H9 (cell line): ENCODE measurements at regions not wholly inside any gene's neighbourhood (a gene's known extent, or its start where the extent isn't known, plus 50 kb on each side); places are given as distances from the start of the nearest gene placed in this dataset.

Experiments used
- DNase-seq: peaks from one replicate; pipeline ENCODE4 v3.0.0-alpha.2; 2017
- H2AFZ ChIP-seq: one replicate; pipeline ENCODE4 v1.6.1; 2013; ENCODE audit warnings: mild to moderate bottlenecking, low read length, control low read depth, moderate library complexity
- H2AK5ac ChIP-seq: 2 replicates; pipeline ENCODE4 v1.6.1; 2013; ENCODE audit warnings: low read length, control low read depth, mixed read lengths; ENCODE audit not compliant: insufficient read length
- H2BK120ac ChIP-seq: one replicate; pipeline ENCODE4 v1.6.1; 2013; ENCODE audit warnings: low read depth, mild to moderate bottlenecking, low read length, control low read depth, inconsistent platforms; ENCODE audit not compliant: poor library complexity, severe bottlenecking
- H2BK12ac ChIP-seq: 2 replicates; pipeline ENCODE4 v1.6.1; 2013; ENCODE audit warnings: low read length, control low read depth, mixed read lengths, low read depth; ENCODE audit not compliant: insufficient read length
- H2BK15ac ChIP-seq: 2 replicates; pipeline ENCODE4 v1.6.1; 2013; ENCODE audit warnings: low read depth, low read length, control low read depth
- H2BK20ac ChIP-seq: one replicate; pipeline ENCODE4 v1.6.1; 2013; ENCODE audit warnings: low read depth, mild to moderate bottlenecking, low read length, control low read depth, inconsistent platforms; ENCODE audit not compliant: poor library complexity, severe bottlenecking
- H2BK5ac ChIP-seq: 2 replicates; pipeline ENCODE4 v1.6.1; 2013; ENCODE audit warnings: low read length, control low read depth, mixed read lengths; ENCODE audit not compliant: insufficient read length
- H3K14ac ChIP-seq: 2 replicates; pipeline ENCODE4 v1.6.1; 2013; ENCODE audit warnings: low read length, control low read depth; ENCODE audit not compliant: insufficient read depth
- H3K18ac ChIP-seq: 2 replicates; pipeline ENCODE4 v1.6.1; 2013; ENCODE audit warnings: low read depth, mild to moderate bottlenecking, mixed read lengths, low read length, control low read depth; ENCODE audit not compliant: insufficient read length
- H3K23ac ChIP-seq: 2 replicates; pipeline ENCODE4 v1.6.1; 2013; ENCODE audit warnings: low read length, control low read depth, mixed read lengths, low read depth; ENCODE audit not compliant: insufficient read length
- H3K23me2 ChIP-seq: 2 replicates; pipeline ENCODE4 v1.6.1; 2013; ENCODE audit warnings: low read depth, mild to moderate bottlenecking, mixed read lengths, low read length, control low read depth; ENCODE audit not compliant: insufficient read length, poor library complexity, severe bottlenecking
- H3K27ac ChIP-seq: 2 replicates; pipeline ENCODE4 v1.5.1; 2013; ENCODE audit warnings: low read length, control low read depth, mixed read lengths, low read depth; ENCODE audit not compliant: insufficient read length
- H3K27me3 ChIP-seq: 2 replicates; pipeline ENCODE4 v1.6.1; 2013; ENCODE audit warnings: low read length, control low read depth, inconsistent platforms; ENCODE audit not compliant: insufficient read depth
- H3K4ac ChIP-seq: 2 replicates; pipeline ENCODE4 v1.6.1; 2013; ENCODE audit warnings: low read depth, mild to moderate bottlenecking, control low read depth, inconsistent platforms, low read length, moderate library complexity
- H3K4me1 ChIP-seq: 2 replicates; pipeline ENCODE4 v1.6.1; 2013; ENCODE audit warnings: low read length, control low read depth, inconsistent platforms; ENCODE audit not compliant: insufficient read depth
- H3K4me2 ChIP-seq: 2 replicates; pipeline ENCODE4 v1.6.1; 2013; ENCODE audit warnings: low read length, control low read depth, mixed read lengths; ENCODE audit not compliant: insufficient read length, insufficient read depth
- H3K56ac ChIP-seq: 2 replicates; pipeline ENCODE4 v1.6.1; 2013; ENCODE audit warnings: low read depth, mild to moderate bottlenecking, mixed read lengths, low read length, control low read depth; ENCODE audit not compliant: insufficient read length
- H3K79me1 ChIP-seq: 2 replicates; pipeline ENCODE4 v1.6.1; 2013; ENCODE audit warnings: low read depth, mild to moderate bottlenecking, moderate library complexity, low read length, control low read depth, inconsistent platforms; ENCODE audit not compliant: insufficient read depth, poor library complexity, severe bottlenecking
- H3K79me2 ChIP-seq: 2 replicates; pipeline ENCODE4 v1.6.1; 2013; ENCODE audit warnings: low read length, control low read depth, inconsistent platforms; ENCODE audit not compliant: insufficient read depth
- H3K9ac ChIP-seq: 2 replicates; pipeline ENCODE4 v1.6.1; 2013; ENCODE audit warnings: low read length, control low read depth, mixed read lengths; ENCODE audit not compliant: insufficient read length; ENCODE audit errors: extremely low read depth
- H3K9me3 ChIP-seq: one replicate; pipeline ENCODE4 v1.6.1; 2013; ENCODE audit warnings: low read depth, low read length, inconsistent platforms; ENCODE audit not compliant: control insufficient read depth
- H3T11ph ChIP-seq: one replicate; pipeline ENCODE4 v1.6.1; 2013; ENCODE audit warnings: mild to moderate bottlenecking, low read length, control low read depth, inconsistent platforms
- H4K20me1 ChIP-seq: one replicate; pipeline ENCODE4 v1.6.1; 2013; ENCODE audit not compliant: control insufficient read depth, insufficient read length, insufficient read depth
- H4K5ac ChIP-seq: 2 replicates; pipeline ENCODE4 v1.6.1; 2013; ENCODE audit warnings: low read depth, mild to moderate bottlenecking, mixed read lengths, low read length, control low read depth; ENCODE audit not compliant: insufficient read length
- H4K8ac ChIP-seq: replicated peaks from 2 replicates; pipeline ENCODE4 v1.6.1; 2013; ENCODE audit warnings: low read length, control low read depth, mixed read lengths, low read depth; ENCODE audit not compliant: insufficient read length
- H4K91ac ChIP-seq: 2 replicates; pipeline ENCODE4 v1.6.1; 2013; ENCODE audit warnings: low read depth, mild to moderate bottlenecking, moderate library complexity, mixed read lengths, low read length, control low read depth; ENCODE audit not compliant: insufficient read length
- H3K27ac Mint-ChIP-seq, 3 experiments: 2 replicates in 2 of 3; 3 replicates in 1 of 3; pipeline ENCODE4 v1.8.0; 2020 to 2021; ENCODE audit warnings: mixed read lengths in 3 of 3, mild to moderate bottlenecking in 1 of 3, moderate library complexity in 1 of 3
- H3K27me3 Mint-ChIP-seq: 2 replicates; pipeline ENCODE4 v1.8.0; 2021; ENCODE audit warnings: low read depth, mild to moderate bottlenecking, moderate library complexity, mixed read lengths
- H3K36me3 Mint-ChIP-seq, 3 experiments: 2 replicates in 2 of 3; 3 replicates in 1 of 3; pipeline ENCODE4 v1.8.0; 2020 to 2021; ENCODE audit warnings: low read depth in 3 of 3, mixed read lengths in 3 of 3; ENCODE audit not compliant: insufficient read depth in 1 of 3
- H3K4me1 Mint-ChIP-seq, 2 experiments: 2 replicates each; pipeline ENCODE4 v1.8.0; 2020; ENCODE audit warnings: mixed read lengths in 2 of 2
- H3K4me3 Mint-ChIP-seq, 2 experiments: 2 replicates in 1 of 2; 3 replicates in 1 of 2; pipeline ENCODE4 v1.8.0; 2020 to 2021; ENCODE audit warnings: mild to moderate bottlenecking in 2 of 2, mixed read lengths in 2 of 2, moderate library complexity in 1 of 2
- H3K9me3 Mint-ChIP-seq, 2 experiments: 2 replicates in 1 of 2; 3 replicates in 1 of 2; pipeline ENCODE4 v1.8.0; 2020; ENCODE audit warnings: mild to moderate bottlenecking in 2 of 2, mixed read lengths in 2 of 2, moderate library complexity in 1 of 2
- WGBS: extraction: QIAGEN DNeasy Blood & Tissue Kit; methylation state at CpG from one replicate; pipeline ENCODE4 v1.1.7; 2013; ENCODE audit warnings: missing lambda C conversion rate, low lambda C conversion rate, mixed read lengths; ENCODE audit not compliant: insufficient read length; ENCODE audit errors: extremely low coverage; 5-methylcytosine and 5-hydroxymethylcytosine counted together
- TF ChIP-seq, protein P1 (sequence below): fragments of 200-600 bp; sonication (generic); conservative IDR thresholded peaks from 3 replicates; pipeline ENCODE4 v1.8.0; 2021; ENCODE audit warnings: antibody characterized with exemption, mild to moderate bottlenecking

DNA sequence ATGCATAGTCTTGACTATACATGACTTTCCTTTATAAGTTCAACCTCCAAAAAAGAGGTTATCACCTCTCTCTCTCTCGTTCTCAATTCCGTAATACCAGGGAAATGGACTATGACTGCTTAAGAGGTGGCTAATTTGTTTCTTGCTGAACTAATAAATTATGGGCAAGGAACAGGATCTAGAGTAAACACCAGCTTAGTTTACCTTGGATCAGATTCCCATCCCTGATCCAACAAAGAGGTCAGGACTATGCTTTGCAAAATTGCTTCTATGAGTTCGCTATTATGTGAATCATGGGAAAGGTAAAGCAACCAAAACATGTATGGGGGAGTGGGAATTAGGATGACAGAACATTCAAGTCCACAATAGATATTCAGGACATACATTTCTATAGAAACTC, 630.7 kb downstream of the HACE1 start:
- H4K91ac ChIP-seq, result no peak overlapping the region
- H2BK120ac ChIP-seq, result no peak overlapping the region
- no peak overlapping the region for H2AK5ac ChIP-seq
- no peak overlapping the region for H3K4ac ChIP-seq
- no peak overlapping the region for H4K8ac ChIP-seq
- no peak overlapping the region for H3K4me3 Mint-ChIP-seq
- no peaks in the 10 kb centered on the region for H4K20me1 ChIP-seq
- no peak overlapping the region for H2BK12ac ChIP-seq
- peaks cover 0 to under 1% of the 10 kb centered on the region in 2 experiments; a peak in 1 of 5 replicates for H3K9me3 Mint-ChIP-seq
- H3K14ac ChIP-seq, result no peak overlapping the region
- no CpG with 5 or more reads among the region's 3 CpGs for WGBS
- H3K36me3 Mint-ChIP-seq, result no peaks in the 10 kb centered on the region
- no peak for DNase-seq
- H3K56ac ChIP-seq, result no peak overlapping the region
- H3K23me2 ChIP-seq, result no peaks in the 10 kb centered on the region
- no peak overlapping the region for H2BK5ac ChIP-seq
- H3T11ph ChIP-seq, result no peak overlapping the region
- H3K9ac ChIP-seq, result no peak overlapping the region
- H3K4me2 ChIP-seq, result no peak overlapping the region
- H3K23ac ChIP-seq, result no peak overlapping the region
- TF ChIP-seq, protein P1, sequence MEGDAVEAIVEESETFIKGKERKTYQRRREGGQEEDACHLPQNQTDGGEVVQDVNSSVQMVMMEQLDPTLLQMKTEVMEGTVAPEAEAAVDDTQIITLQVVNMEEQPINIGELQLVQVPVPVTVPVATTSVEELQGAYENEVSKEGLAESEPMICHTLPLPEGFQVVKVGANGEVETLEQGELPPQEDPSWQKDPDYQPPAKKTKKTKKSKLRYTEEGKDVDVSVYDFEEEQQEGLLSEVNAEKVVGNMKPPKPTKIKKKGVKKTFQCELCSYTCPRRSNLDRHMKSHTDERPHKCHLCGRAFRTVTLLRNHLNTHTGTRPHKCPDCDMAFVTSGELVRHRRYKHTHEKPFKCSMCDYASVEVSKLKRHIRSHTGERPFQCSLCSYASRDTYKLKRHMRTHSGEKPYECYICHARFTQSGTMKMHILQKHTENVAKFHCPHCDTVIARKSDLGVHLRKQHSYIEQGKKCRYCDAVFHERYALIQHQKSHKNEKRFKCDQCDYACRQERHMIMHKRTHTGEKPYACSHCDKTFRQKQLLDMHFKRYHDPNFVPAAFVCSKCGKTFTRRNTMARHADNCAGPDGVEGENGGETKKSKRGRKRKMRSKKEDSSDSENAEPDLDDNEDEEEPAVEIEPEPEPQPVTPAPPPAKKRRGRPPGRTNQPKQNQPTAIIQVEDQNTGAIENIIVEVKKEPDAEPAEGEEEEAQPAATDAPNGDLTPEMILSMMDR, result no peak
- no peaks in the 10 kb centered on the region for H3K27me3 ChIP-seq
- H3K18ac ChIP-seq, result no peak overlapping the region
- H2BK15ac ChIP-seq, result no peak overlapping the region
- no peak overlapping the region for H3K27ac Mint-ChIP-seq
- no peak overlapping the region for H2AFZ ChIP-seq
- peaks cover 4% of the 10 kb centered on the region in 2 experiments; a peak in 1 of 4 replicates for H3K4me1 Mint-ChIP-seq
- H4K5ac ChIP-seq, result no peak overlapping the region
- no peaks in the 10 kb centered on the region for H3K79me1 ChIP-seq
- peaks cover 3% of the 10 kb centered on the region; the same call in 1 of the 2 replicates for H3K4me1 ChIP-seq
- no peaks in the 10 kb centered on the region; the same call in 1 of the 2 replicates for H3K27me3 Mint-ChIP-seq
- no peak overlapping the region for H2BK20ac ChIP-seq
- no peaks in the 10 kb centered on the region for H3K79me2 ChIP-seq
- no peak overlapping the region for H3K27ac ChIP-seq
- H3K9me3 ChIP-seq, result no peaks in the 10 kb centered on the region
